ENCODE measurements at regions not wholly inside any gene's neighbourhood (a gene's known extent, or its start where the extent isn't known, plus 50 kb on each side); places are given as distances from the start of the nearest gene placed in this dataset.
A peak's percentile ranks its signal among the peaks of the same experiment; 100 is the strongest.

- H3K27ac ChIP-seq = no peak overlapping the region
- H3K4me3 ChIP-seq = no peak overlapping the region
Measured at GRCh38 chr4:176897226-176897625, 104.5 kb upstream of the VEGFC start.

GRCh38 chr4:176898791-176899190 is 106.1 kb upstream of the VEGFC start:
- Histone ChIP-seq H3K4me3 (no peak overlapping the region), H3K27ac (no peak overlapping the region)

GRCh38 chr4:176902710-176903323 is 110.1 kb upstream of the VEGFC start:
- Histone ChIP-seq H3K4me3 (no peak overlapping the region), H3K27ac (peak overlapping the region in 2 of 21 experiments; percentile 18 to 45)

GRCh38 chr4:176906709-176907108 is 114.0 kb upstream of the VEGFC start:
- H3K27ac ChIP-seq = no peak overlapping the region
- H3K4me3 ChIP-seq = no peak overlapping the region

- no peak overlapping the region for H3K27ac ChIP-seq
- no peak overlapping the region for H3K4me3 ChIP-seq
Measured at GRCh38 chr4:176910646-176911045, 117.9 kb upstream of the VEGFC start.

GRCh38 chr4:176919631-176920030 is 126.9 kb upstream of the VEGFC start:
- no peak overlapping the region for H3K27ac ChIP-seq
- H3K4me3 ChIP-seq = no peak overlapping the region

- Histone ChIP-seq H3K27ac (no peak overlapping the region), H3K4me3 (no peak overlapping the region)
Measured at GRCh38 chr4:176920694-176921093, 128.0 kb upstream of the VEGFC start.

GRCh38 chr4:176921256-176921655 is 128.5 kb upstream of the VEGFC start:
- no peak overlapping the region for H3K27ac ChIP-seq
- H3K4me3 ChIP-seq = no peak overlapping the region

- Histone ChIP-seq H3K4me3 (no peak overlapping the region), H3K27ac (no peak overlapping the region)
Measured at GRCh38 chr4:176924238-176924637, 131.5 kb upstream of the VEGFC start.

GRCh38 chr4:176925962-176926361 is 133.2 kb upstream of the VEGFC start:
- H3K27ac ChIP-seq = no peak overlapping the region
- no peak overlapping the region for H3K4me3 ChIP-seq

- Histone ChIP-seq H3K27ac (no peak overlapping the region), H3K4me3 (no peak overlapping the region)
Measured at GRCh38 chr4:176927117-176927516, 134.4 kb upstream of the VEGFC start.

- no peak overlapping the region for H3K4me3 ChIP-seq
Measured at GRCh38 chr4:176927664-176928063, 134.9 kb upstream of the VEGFC start.

GRCh38 chr4:176939445-176939844 is 146.7 kb upstream of the VEGFC start:
- H3K27ac ChIP-seq = no peak overlapping the region
- no peak overlapping the region for H3K4me3 ChIP-seq

More at GRCh38 chr4:176927664-176928063, 134.9 kb upstream of the VEGFC start:
- H3K27ac ChIP-seq = no peak overlapping the region

- no peak overlapping the region for H3K4me3 ChIP-seq
Measured at GRCh38 chr4:176945334-176945733, 152.6 kb upstream of the VEGFC start.

GRCh38 chr4:176949029-176949428 is 156.3 kb upstream of the VEGFC start:
- Histone ChIP-seq H3K4me3 (no peak overlapping the region), H3K27ac (no peak overlapping the region)

More at GRCh38 chr4:176945334-176945733, 152.6 kb upstream of the VEGFC start:
- H3K27ac ChIP-seq = no peak overlapping the region

- no peak overlapping the region for H3K4me3 ChIP-seq
- no peak overlapping the region for H3K27ac ChIP-seq
Measured at GRCh38 chr4:176953021-176953420, 160.3 kb upstream of the VEGFC start.

GRCh38 chr4:176957353-176958118 is 164.8 kb upstream of the VEGFC start:
- H3K27ac ChIP-seq = no peak overlapping the region
- no peak overlapping the region for H3K4me3 ChIP-seq

- no peak overlapping the region for H3K27ac ChIP-seq
Measured at GRCh38 chr4:176959980-176960379, 167.3 kb upstream of the VEGFC start.

GRCh38 chr4:176963121-176963520 is 170.4 kb upstream of the VEGFC start:
- no peak overlapping the region for H3K4me3 ChIP-seq
- no peak overlapping the region for H3K27ac ChIP-seq

More at GRCh38 chr4:176959980-176960379, 167.3 kb upstream of the VEGFC start:
- H3K4me3 ChIP-seq = no peak overlapping the region

- H3K27ac ChIP-seq = no peak overlapping the region
- no peak overlapping the region for H3K4me3 ChIP-seq
Measured at GRCh38 chr4:176964116-176964691, 171.5 kb upstream of the VEGFC start.

GRCh38 chr4:176967586-176967985 is 174.9 kb upstream of the VEGFC start:
- Histone ChIP-seq H3K4me3 (no peak overlapping the region), H3K27ac (no peak overlapping the region)
